ENCODE measurements at regions not wholly inside any gene's neighbourhood (a gene's known extent, or its start where the extent isn't known, plus 50 kb on each side); places are given as distances from the start of the nearest gene placed in this dataset.
"Not testable (repeated sequence)": the region's sequence is repeated elsewhere in the genome, so short reads cannot be mapped to it uniquely, and the experiment has no call there.

DNA sequence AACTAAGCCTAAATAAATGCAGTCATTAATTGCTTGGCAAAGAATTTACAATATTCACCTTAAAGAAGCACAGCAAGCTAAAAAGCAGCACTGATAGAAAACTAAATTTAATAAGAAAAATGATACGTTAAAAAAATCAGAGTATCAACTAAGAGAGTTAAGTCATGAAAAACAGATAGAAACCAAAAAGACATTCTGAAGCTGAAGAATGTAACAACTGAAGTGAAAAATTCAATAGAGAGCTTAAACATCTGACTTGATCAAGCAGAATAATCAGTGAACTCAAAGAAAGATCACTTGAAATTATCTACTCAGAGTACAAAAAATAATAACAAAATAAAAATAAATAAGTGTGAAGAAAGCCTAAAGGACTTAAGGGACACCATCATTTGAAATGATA lies 588.0 kb upstream of the HS3ST1 start:
- TF ChIP-seq, protein P1, sequence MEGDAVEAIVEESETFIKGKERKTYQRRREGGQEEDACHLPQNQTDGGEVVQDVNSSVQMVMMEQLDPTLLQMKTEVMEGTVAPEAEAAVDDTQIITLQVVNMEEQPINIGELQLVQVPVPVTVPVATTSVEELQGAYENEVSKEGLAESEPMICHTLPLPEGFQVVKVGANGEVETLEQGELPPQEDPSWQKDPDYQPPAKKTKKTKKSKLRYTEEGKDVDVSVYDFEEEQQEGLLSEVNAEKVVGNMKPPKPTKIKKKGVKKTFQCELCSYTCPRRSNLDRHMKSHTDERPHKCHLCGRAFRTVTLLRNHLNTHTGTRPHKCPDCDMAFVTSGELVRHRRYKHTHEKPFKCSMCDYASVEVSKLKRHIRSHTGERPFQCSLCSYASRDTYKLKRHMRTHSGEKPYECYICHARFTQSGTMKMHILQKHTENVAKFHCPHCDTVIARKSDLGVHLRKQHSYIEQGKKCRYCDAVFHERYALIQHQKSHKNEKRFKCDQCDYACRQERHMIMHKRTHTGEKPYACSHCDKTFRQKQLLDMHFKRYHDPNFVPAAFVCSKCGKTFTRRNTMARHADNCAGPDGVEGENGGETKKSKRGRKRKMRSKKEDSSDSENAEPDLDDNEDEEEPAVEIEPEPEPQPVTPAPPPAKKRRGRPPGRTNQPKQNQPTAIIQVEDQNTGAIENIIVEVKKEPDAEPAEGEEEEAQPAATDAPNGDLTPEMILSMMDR (IDR thresholded peaks at IDR 0.05) = no peak
- TF ChIP-seq POLR2A (IDR thresholded peaks at IDR 0.05) (no peak), POLR2AphosphoS5 (IDR thresholded peaks at IDR 0.05) (no peak)
- peaks cover 7 to 29% of the 10 kb centered on the region in 2 donors for H3K9me3 ChIP-seq
- no peak overlapping the region for H3K4me3 ChIP-seq
- no peaks in the 10 kb centered on the region for H3K4me1 ChIP-seq
- DNase-seq (ENCODE audit: low spot score in 2 of 2) = no peak
- intact Hi-C loops (cut with DNase I; ENCODE audit: low total_unique reads) = no loop called here
- no peaks in the 10 kb centered on the region for H3K27me3 ChIP-seq
- no peak overlapping the region for H3K27ac ChIP-seq
- no peaks in the 10 kb centered on the region for H3K36me3 ChIP-seq

DNA sequence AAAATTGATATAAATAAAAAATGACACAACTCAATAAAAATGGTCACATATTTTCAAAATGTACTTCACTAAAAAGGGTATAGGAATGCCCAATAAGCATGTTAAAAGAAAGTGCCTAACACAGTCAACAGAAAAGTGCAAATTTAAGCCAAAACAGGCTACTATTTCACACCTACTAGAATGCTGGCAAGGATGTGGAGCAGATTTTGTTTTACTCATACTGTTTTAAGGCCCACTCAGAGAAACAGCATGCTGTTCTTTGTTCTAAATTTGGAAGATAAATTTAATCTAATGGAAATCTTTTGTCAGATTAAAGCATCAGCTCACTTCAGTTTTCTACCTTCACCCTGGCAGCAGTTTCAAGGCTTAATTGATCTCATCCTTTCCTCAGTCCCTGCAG lies 576.8 kb upstream of the HS3ST1 start:
- no peaks in the 10 kb centered on the region for H3K9me3 ChIP-seq
- intact Hi-C loops (cut with DNase I; ENCODE audit: low total_unique reads) = no loop called here
- DNase-seq (ENCODE audit: low spot score in 2 of 2) = no peak
- TF ChIP-seq, protein P1 (IDR thresholded peaks at IDR 0.05) = no peak
- no peak for TF ChIP-seq POLR2A (IDR thresholded peaks at IDR 0.05)
- TF ChIP-seq POLR2AphosphoS5 (IDR thresholded peaks at IDR 0.05) = no peak
- no peak overlapping the region for H3K4me3 ChIP-seq
- H3K27ac ChIP-seq = no peak overlapping the region
- no peaks in the 10 kb centered on the region for H3K4me1 ChIP-seq
- no peaks in the 10 kb centered on the region for H3K27me3 ChIP-seq
- H3K36me3 ChIP-seq = no peaks in the 10 kb centered on the region

DNA sequence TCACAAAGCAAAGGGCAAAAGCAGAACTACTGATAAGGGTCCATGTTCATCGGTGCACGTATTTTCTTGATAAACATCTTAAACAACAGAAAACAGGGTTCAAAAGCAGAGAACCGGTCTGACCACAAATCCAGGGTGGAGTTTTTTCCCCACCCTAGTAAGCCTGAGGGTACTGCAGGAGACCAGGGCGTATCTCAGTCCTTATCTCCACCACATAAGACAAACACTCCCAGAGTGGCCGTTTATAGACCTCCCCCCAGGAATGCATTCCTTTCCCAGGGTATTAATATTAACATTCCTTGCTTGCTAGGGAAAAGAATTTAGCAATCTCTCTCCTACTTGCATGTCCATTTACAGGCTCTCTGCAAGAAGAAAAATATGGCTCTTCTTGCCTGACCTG lies 567.9 kb upstream of the HS3ST1 start:
- H3K36me3 ChIP-seq; intact Hi-C loops (cut with DNase I; ENCODE audit: low total_unique reads); H3K4me3 ChIP-seq; DNase-seq (ENCODE audit: low spot score in 2 of 2); H3K27me3 ChIP-seq; H3K4me1 ChIP-seq; H3K27ac ChIP-seq: not testable (repeated sequence)
- H3K9me3 ChIP-seq = peaks cover 6 to 37% of the 10 kb centered on the region in 2 donors

DNA sequence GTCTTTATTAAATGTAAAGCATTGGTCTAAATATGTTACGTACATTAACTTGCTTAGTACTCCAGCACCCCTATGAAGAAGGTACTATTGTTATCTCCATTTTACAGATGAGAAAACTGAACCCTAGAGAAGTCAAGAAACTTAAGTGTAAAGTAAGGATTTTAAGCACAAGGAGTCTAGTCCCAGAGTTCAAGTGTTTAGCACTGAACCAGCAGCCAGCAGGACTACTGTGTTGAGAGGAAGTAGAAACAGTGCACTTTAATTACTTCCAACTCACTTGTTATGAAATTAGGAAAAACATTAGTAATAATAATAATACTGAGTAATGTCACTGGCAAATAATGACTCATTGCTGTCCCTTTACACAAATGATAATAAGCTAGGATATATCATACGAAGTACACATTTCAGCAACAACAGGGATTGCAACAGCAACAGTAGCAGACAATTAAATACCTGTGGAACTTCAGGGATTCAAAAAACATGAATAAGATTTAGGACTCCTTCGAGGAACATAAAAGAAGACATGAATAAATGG lies 548.1 kb upstream of the HS3ST1 start:
- intact Hi-C loops (cut with DNase I; ENCODE audit: low total_unique reads) = no loop called here
- Histone ChIP-seq H3K36me3 (no peaks in the 10 kb centered on the region), H3K4me3 (no peak overlapping the region), H3K27ac (no peak overlapping the region), H3K4me1 (no peaks in the 10 kb centered on the region), H3K9me3 (no peaks in the 10 kb centered on the region), H3K27me3 (no peaks in the 10 kb centered on the region)
- TF ChIP-seq, protein P1 (IDR thresholded peaks at IDR 0.05) = no peak
- TF ChIP-seq POLR2A (IDR thresholded peaks at IDR 0.05) = no peak
- TF ChIP-seq POLR2AphosphoS5 (IDR thresholded peaks at IDR 0.05) = no peak
- DNase-seq (ENCODE audit: low spot score in 2 of 2) = no peak

DNA sequence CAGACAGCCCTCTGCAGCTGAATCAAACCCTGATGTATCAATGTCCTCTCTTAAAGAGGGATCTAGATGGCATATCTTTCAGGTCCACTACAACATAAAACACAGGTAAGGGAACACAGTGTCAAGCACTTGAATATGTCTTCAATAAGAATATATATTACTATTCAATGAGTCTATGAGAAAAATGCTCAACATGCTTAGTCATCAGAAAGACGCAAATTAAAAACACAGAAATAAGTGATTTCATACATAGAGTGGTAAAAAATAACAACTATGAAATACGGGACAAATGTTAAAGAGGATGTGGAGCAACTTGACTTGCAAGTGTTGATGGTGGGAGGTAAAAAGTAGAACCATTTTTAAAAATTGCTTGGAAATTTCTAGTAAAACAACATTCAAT lies 544.6 kb upstream of the HS3ST1 start:
- Histone ChIP-seq H3K4me1 (no peaks in the 10 kb centered on the region), H3K27ac (no peak overlapping the region), H3K9me3 (no peaks in the 10 kb centered on the region), H3K4me3 (no peak overlapping the region), H3K27me3 (no peaks in the 10 kb centered on the region), H3K36me3 (no peaks in the 10 kb centered on the region)
- intact Hi-C loops (cut with DNase I; ENCODE audit: low total_unique reads) = no loop called here
- TF ChIP-seq, protein P1 (IDR thresholded peaks at IDR 0.05) = no peak
- no peak for TF ChIP-seq POLR2AphosphoS5 (IDR thresholded peaks at IDR 0.05)
- TF ChIP-seq POLR2A (IDR thresholded peaks at IDR 0.05) = no peak
- DNase-seq (ENCODE audit: low spot score in 2 of 2) = no peak

DNA sequence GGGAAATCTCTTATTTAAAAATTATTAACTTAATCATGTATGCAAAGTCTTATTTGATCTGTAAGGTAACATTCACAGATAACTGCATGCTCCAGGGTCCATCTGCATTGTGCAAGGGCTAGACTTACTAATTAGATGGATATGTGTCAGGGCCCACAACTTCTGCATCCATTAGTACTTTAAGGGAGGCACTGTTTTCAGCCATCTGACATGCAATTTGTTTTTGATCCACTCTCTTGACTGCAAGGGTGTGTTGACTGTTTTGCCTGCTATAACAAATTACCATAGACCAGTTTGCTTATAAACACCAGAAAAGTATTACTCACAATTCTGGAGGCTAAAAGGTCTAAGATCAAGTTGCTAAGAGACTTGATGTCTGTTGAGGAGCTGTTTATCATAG lies 542.1 kb upstream of the HS3ST1 start:
- intact Hi-C loops (cut with DNase I; ENCODE audit: low total_unique reads) = no loop called here
- Histone ChIP-seq H3K9me3 (no peaks in the 10 kb centered on the region), H3K27me3 (no peaks in the 10 kb centered on the region), H3K27ac (no peak overlapping the region), H3K36me3 (no peaks in the 10 kb centered on the region), H3K4me1 (no peaks in the 10 kb centered on the region), H3K4me3 (no peak overlapping the region)
- DNase-seq (ENCODE audit: low spot score in 2 of 2) = no peak
- TF ChIP-seq, protein P1 (IDR thresholded peaks at IDR 0.05) = no peak
- TF ChIP-seq POLR2AphosphoS5 (IDR thresholded peaks at IDR 0.05) = no peak
- TF ChIP-seq POLR2A (IDR thresholded peaks at IDR 0.05) = no peak
